ENCODE measurements at regions not wholly inside any gene's neighbourhood (a gene's known extent, or its start where the extent isn't known, plus 50 kb on each side); places are given as distances from the start of the nearest gene placed in this dataset.

DNA sequence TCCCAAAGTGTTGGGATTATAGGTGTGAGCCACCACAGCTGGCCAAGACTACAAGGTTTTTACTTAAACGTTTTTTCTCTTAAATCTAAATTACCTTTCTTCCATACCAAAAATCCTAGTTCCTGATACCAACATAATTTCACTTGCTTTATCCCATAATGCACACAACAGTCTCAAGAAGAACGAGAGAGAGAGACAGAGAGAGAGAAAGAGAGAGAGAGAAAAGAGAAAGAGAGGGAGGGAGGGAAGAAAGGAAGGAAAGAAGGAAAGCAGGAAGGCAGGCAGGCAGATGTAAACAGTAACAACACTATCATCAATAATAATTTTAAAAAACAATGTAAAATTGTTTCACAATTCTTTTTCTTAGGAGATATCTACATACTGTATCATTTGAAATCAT is 118.4 kb downstream of the BTG1 start:
- intact Hi-C loops (cut with micrococcal nuclease) = no loop called here
- Mint-ChIP-seq H3K27ac (no peak overlapping the region), H3K4me1 (ENCODE audit: low read depth) (peaks cover 55% of the 10 kb centered on the region), H3K4me3 (peak overlapping the region; percentile 20), H3K27me3 (ENCODE audit: insufficient read depth) (no peaks in the 10 kb centered on the region), H3K36me3 (ENCODE audit: low read depth) (peaks cover 8% of the 10 kb centered on the region), H3K9me3 (no peaks in the 10 kb centered on the region)
- no peak for DNase-seq (ENCODE audit: low spot score)

DNA sequence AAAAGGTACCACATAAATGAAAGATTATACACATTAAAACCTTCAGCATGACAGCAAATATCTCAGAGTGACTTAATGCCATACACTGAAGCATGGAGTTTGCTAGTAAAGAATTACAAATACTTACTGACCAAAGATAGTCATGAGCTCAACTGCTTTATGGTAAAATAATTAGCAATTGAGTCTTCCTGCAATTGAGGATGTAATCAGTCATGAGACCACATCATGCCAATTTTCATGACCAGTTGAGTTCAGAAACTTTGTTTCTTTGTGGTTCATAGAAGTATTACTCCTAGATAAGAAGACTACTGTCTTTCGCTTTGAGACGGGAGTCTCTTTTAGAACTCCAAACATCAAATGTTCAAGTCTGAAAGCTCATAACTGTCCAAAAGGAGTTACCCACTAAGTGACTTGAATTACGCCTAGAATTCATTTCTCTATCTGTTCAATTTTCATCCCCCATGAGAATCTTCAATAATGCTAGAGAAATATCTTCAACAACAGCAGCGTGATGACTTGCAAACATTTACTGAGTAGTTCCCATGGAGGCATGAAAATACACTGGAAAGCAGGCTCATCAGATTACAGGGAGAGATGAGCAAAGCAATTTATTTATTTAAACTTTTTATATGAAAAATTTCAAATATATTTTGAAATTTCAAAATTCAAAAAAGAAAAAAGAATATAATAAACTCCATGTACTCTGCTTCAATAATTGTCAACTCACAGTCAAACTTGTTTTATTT is 120.0 kb downstream of the BTG1 start:
- DNase-seq (ENCODE audit: low spot score) = no peak
- H3K9me3 Mint-ChIP-seq = no peaks in the 10 kb centered on the region
- intact Hi-C loops (cut with micrococcal nuclease) = no loop called here
- no peak overlapping the region for H3K4me3 Mint-ChIP-seq
- no peaks in the 10 kb centered on the region for H3K27me3 Mint-ChIP-seq (ENCODE audit: insufficient read depth)
- peaks cover 8% of the 10 kb centered on the region for H3K36me3 Mint-ChIP-seq (ENCODE audit: low read depth)
- H3K4me1 Mint-ChIP-seq (ENCODE audit: low read depth) = peaks cover 52% of the 10 kb centered on the region
- no peak overlapping the region for H3K27ac Mint-ChIP-seq

- DNase-seq (ENCODE audit: low spot score) = no peak
- Mint-ChIP-seq H3K27ac (no peak overlapping the region), H3K9me3 (peaks cover 17% of the 10 kb centered on the region), H3K4me1 (ENCODE audit: low read depth) (peaks cover 19% of the 10 kb centered on the region), H3K4me3 (no peak overlapping the region), H3K27me3 (ENCODE audit: insufficient read depth) (no peaks in the 10 kb centered on the region), H3K36me3 (ENCODE audit: low read depth) (peaks cover 7% of the 10 kb centered on the region)
- intact Hi-C loops (cut with micrococcal nuclease) = no loop called here
These were observed 123.6 kb downstream of the BTG1 start for GRCh38 chr12:92022093-92022492.

GRCh38 chr12:92021666-92022035 is 124.0 kb downstream of the BTG1 start:
- peaks cover 17% of the 10 kb centered on the region for H3K4me1 Mint-ChIP-seq (ENCODE audit: low read depth)
- H3K9me3 Mint-ChIP-seq = peaks cover 17% of the 10 kb centered on the region
- H3K36me3 Mint-ChIP-seq (ENCODE audit: low read depth) = peaks cover 8% of the 10 kb centered on the region
- no peak overlapping the region for H3K4me3 Mint-ChIP-seq
- intact Hi-C loops (cut with micrococcal nuclease) = no loop called here
- no peaks in the 10 kb centered on the region for H3K27me3 Mint-ChIP-seq (ENCODE audit: insufficient read depth)
- no peak overlapping the region for H3K27ac Mint-ChIP-seq
- no peak for DNase-seq (ENCODE audit: low spot score)

GRCh38 chr12:92020983-92021665 is 124.5 kb downstream of the BTG1 start:
- peaks cover 17% of the 10 kb centered on the region for H3K4me1 Mint-ChIP-seq (ENCODE audit: low read depth)
- peaks cover 10% of the 10 kb centered on the region for H3K36me3 Mint-ChIP-seq (ENCODE audit: low read depth)
- H3K27me3 Mint-ChIP-seq (ENCODE audit: insufficient read depth) = no peaks in the 10 kb centered on the region
- H3K4me3 Mint-ChIP-seq = no peak overlapping the region
- intact Hi-C loops (cut with micrococcal nuclease) = no loop called here
- no peak for DNase-seq (ENCODE audit: low spot score)
- H3K27ac Mint-ChIP-seq = no peak overlapping the region
- peaks cover 17% of the 10 kb centered on the region for H3K9me3 Mint-ChIP-seq

DNA sequence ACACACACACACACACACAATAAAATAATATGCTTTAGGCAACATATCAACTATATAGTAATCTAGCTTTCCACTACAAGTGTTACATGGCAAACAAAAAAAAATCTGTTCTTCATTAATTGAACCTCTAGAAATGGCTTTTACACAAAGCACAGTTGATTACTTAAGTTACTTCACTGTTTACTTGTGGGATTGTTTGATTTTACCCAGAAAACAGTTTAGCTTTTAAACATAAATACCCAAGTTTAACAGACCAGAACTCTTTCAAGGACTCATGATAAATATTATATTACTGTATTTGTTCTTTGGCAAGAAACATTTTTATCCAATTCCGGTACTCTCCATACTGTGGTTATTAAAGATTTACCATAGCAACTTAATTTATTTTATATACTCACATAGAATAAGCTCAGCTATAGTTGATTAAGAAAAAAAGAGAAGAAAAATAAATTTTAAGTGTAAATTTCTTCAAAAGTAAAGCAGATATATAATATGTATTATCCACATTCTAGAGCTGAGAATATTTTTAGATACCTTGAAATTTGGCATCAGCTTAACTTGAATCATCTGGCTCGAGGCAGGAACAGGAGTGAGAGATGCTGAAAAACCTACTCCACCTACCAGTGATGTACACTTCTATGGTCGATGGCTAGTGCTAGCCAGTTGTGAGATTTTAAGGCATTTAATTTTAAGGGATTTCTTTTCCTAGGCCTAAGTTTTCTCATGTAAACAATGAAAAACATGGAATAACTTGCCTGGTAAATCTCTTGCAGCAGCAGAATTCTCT is 126.0 kb downstream of the BTG1 start:
- H3K27me3 Mint-ChIP-seq (ENCODE audit: insufficient read depth) = no peaks in the 10 kb centered on the region
- H3K9me3 Mint-ChIP-seq = peaks cover 21% of the 10 kb centered on the region
- no peak for DNase-seq (ENCODE audit: low spot score)
- H3K27ac Mint-ChIP-seq = no peak overlapping the region
- no peak overlapping the region for H3K4me3 Mint-ChIP-seq
- intact Hi-C loops (cut with micrococcal nuclease) = no loop called here
- H3K36me3 Mint-ChIP-seq (ENCODE audit: low read depth) = peaks cover 10% of the 10 kb centered on the region
- H3K4me1 Mint-ChIP-seq (ENCODE audit: low read depth) = peaks cover 17% of the 10 kb centered on the region

- H3K4me3 Mint-ChIP-seq = no peak overlapping the region
- H3K9me3 Mint-ChIP-seq = peaks cover 4% of the 10 kb centered on the region
- peaks cover 6% of the 10 kb centered on the region for H3K36me3 Mint-ChIP-seq (ENCODE audit: low read depth)
- H3K4me1 Mint-ChIP-seq (ENCODE audit: low read depth) = peaks cover 12% of the 10 kb centered on the region
- peaks cover 3% of the 10 kb centered on the region for H3K27me3 Mint-ChIP-seq (ENCODE audit: insufficient read depth)
- intact Hi-C loops (cut with micrococcal nuclease) = no loop called here
- no peak for DNase-seq (ENCODE audit: low spot score)
- no peak overlapping the region for H3K27ac Mint-ChIP-seq
These were observed 133.0 kb downstream of the BTG1 start for GRCh38 chr12:92012691-92013090.

DNA sequence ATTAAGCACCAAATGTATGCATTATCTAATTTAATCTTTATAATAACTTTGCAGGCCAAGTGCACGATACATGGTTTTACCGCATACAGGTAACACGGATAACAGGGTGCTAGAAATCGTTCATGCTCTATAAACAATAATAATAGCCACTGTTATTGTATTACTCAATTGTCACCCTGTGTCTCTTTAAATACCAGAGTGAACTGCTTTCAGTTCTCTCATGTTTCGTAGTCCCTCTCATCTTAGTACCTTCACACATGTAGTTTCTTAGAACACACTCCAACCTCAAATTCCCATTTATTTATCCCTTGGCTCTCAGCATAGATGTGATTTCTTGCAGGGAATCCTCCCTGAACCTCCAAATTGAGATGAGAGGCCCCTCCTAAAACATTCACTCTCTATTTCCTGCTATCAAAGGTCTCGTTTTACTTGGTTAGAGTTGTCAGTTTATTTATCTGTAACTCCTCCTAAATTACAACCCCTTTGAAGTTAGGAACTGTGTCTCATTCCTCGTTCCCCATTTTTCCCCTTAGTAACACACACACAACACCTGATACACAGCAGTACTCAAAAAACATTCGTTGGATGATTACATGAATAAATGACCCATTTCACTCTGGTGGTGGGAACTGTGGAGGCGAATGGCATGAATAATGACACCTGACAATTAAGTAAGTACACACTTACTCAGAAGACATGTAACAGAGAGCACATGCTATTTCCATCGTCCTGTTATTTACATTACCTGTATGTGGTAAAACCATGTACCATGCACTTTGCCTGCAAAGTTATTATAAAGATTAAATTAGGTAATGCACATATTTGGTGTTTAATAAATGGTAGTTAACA is 134.6 kb downstream of the BTG1 start:
- Mint-ChIP-seq H3K4me1 (ENCODE audit: low read depth) (peaks cover 12% of the 10 kb centered on the region), H3K9me3 (peaks cover 4% of the 10 kb centered on the region), H3K27ac (no peak overlapping the region), H3K27me3 (ENCODE audit: insufficient read depth) (peaks cover 3% of the 10 kb centered on the region), H3K36me3 (ENCODE audit: low read depth) (peaks cover 8% of the 10 kb centered on the region), H3K4me3 (peak overlapping the region; percentile 48)
- no peak for DNase-seq (ENCODE audit: low spot score)
- intact Hi-C loops (cut with micrococcal nuclease) = no loop called here

DNA sequence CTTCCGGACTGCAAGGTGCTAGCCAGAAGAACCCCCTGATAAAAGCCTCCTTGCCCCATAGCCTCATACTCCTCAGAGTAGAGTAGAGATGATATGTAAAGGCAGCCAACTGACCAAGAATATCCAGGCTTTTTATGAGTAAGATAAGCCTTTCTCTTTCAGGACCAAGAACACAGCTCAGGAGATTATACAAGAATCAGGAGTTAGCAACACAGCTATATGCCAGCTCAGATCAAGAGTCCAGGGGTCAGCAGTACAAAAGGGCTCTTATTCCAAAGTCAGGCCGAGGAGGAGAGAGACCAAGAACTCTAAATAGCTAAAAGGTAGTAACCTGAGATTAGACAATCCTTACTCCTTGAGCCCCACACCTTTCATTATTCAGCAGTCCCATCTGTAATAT is 135.3 kb downstream of the BTG1 start:
- Mint-ChIP-seq H3K27ac (no peak overlapping the region), H3K4me1 (ENCODE audit: low read depth) (peaks cover 12% of the 10 kb centered on the region), H3K36me3 (ENCODE audit: low read depth) (peaks cover 10% of the 10 kb centered on the region), H3K27me3 (ENCODE audit: insufficient read depth) (peaks cover 3% of the 10 kb centered on the region), H3K4me3 (no peak overlapping the region), H3K9me3 (no peaks in the 10 kb centered on the region)
- DNase-seq (ENCODE audit: low spot score) = no peak
- intact Hi-C loops (cut with micrococcal nuclease) = no loop called here

DNA sequence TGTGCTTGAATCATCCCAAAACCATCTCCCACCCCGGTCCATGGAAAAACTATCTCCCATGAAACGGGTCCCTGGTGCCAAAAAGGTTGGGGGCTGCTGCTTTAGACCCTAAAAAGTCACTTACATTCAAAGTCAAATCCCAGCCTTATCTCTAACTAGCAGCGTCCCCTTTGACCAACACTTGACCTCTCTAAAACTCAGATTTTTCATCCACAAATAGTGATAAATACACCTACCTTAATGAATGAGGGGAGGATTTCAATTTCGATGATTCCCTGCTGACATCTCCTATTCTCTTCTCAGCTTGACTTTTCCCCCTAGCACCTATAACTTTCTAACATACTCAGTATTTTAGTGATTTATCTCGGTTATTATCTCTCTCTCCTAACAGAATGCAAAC is 137.3 kb downstream of the BTG1 start:
- no peak overlapping the region for H3K27ac Mint-ChIP-seq
- peaks cover 12% of the 10 kb centered on the region for H3K4me1 Mint-ChIP-seq (ENCODE audit: low read depth)
- DNase-seq (ENCODE audit: low spot score) = no peak
- peaks cover 3% of the 10 kb centered on the region for H3K27me3 Mint-ChIP-seq (ENCODE audit: insufficient read depth)
- no peak overlapping the region for H3K4me3 Mint-ChIP-seq
- intact Hi-C loops (cut with micrococcal nuclease) = no loop called here
- peaks cover 14% of the 10 kb centered on the region for H3K36me3 Mint-ChIP-seq (ENCODE audit: low read depth)
- H3K9me3 Mint-ChIP-seq = no peaks in the 10 kb centered on the region

GRCh38 chr12:92007787-92008186 is 137.9 kb downstream of the BTG1 start:
- Mint-ChIP-seq H3K36me3 (ENCODE audit: low read depth) (peaks cover 14% of the 10 kb centered on the region), H3K9me3 (no peaks in the 10 kb centered on the region), H3K27me3 (ENCODE audit: insufficient read depth) (peaks cover 3% of the 10 kb centered on the region), H3K4me3 (no peak overlapping the region), H3K4me1 (ENCODE audit: low read depth) (peaks cover 16% of the 10 kb centered on the region), H3K27ac (no peak overlapping the region)
- no peak for DNase-seq (ENCODE audit: low spot score)
- intact Hi-C loops (cut with micrococcal nuclease) = no loop called here

DNA sequence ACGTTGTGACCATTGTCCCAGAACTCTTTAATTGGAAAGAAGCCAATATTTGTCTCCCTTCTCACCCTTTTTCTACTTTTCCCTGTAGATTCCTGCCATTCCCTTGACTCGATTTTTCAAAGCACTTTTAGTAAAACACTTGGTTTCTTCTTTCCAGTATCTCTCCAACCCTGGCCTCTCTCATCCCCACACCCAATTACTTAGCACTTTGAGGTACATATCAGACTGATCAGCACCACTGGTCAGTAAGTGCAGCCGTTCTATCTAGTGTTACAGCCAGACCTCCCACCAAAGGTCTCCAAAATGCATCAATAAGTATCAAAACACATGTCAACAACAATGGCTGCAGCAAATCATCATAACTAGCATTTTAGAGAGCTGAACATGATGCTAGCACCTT is 141.9 kb downstream of the BTG1 start:
- Mint-ChIP-seq H3K4me3 (no peak overlapping the region), H3K27me3 (ENCODE audit: insufficient read depth) (no peaks in the 10 kb centered on the region), H3K9me3 (peaks cover 19% of the 10 kb centered on the region), H3K27ac (peak overlapping the region; percentile 2), H3K36me3 (ENCODE audit: low read depth) (peaks cover 23% of the 10 kb centered on the region), H3K4me1 (ENCODE audit: low read depth) (peaks cover 22% of the 10 kb centered on the region)
- intact Hi-C loops (cut with micrococcal nuclease) = no loop called here
- DNase-seq (ENCODE audit: low spot score) = no peak

All from activated T-helper 1 cell treated with anti-CD3 and anti-CD28 coated beads, Interleukin-12 subunit alpha, Interleukin-12 subunit beta, Interleukin-2, Interleukin-4 antibody, amounts not matched to agents 30 ng/mL and 10 ng/mL and 1 ng/mL, durations not matched to agents 14 hours and 24 hours and 36 hours (primary cell).